Upper lobe of left lung (tissue), 4 donors: ENCODE measurements at regions not wholly inside any gene's neighbourhood (a gene's known extent, or its start where the extent isn't known, plus 50 kb on each side); places are given as distances from the start of the nearest gene placed in this dataset.

Experiments used
- POLR2A ChIP-seq, 4 donors: fragments of 450-650 bp; IDR thresholded peaks; one replicate each; pipeline ENCODE4 v1.5.1; 2016 to 2017; ENCODE audit warnings: antibody characterized with exemption in 4 of 4, mild to moderate bottlenecking in 2 of 4
- POLR2AphosphoS5 ChIP-seq, 2 donors: sonication (generic); formaldehyde crosslinking; IDR thresholded peaks; one replicate each; pipeline ENCODE4 v1.5.1; 2017; ENCODE audit warnings: antibody characterized with exemption in 2 of 2
- TF ChIP-seq, protein P1 (sequence below), 6 experiments: fragments of 450-650 bp in 4 of 6; fragments of 200-600 bp in 2 of 6; sonication (generic) in 2 of 6; IDR thresholded peaks; one replicate each; pipeline ENCODE4 v1.5.1; 2016 to 2019; ENCODE audit warnings: antibody characterized with exemption in 6 of 6

DNA sequence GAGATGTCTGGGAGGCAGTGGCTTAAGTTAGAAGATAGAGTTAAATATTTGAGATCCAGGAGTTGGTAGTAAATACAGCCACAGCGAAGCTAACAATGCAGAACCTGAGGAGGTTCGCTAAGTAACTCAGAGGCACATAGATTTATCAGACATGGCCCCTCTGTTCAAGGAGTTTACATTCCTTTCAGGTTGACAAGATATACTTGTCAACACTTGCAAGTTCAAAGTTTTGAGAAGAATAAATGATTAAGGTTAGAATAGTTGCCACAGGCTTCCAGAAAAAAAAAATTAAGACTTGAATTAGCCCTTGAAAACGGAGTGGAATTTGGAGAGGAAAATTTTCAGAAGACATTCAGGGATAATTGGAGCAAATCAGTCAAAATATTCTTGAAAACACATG is 658.3 kb upstream of the WWC1 start:
- TF ChIP-seq, protein P1, sequence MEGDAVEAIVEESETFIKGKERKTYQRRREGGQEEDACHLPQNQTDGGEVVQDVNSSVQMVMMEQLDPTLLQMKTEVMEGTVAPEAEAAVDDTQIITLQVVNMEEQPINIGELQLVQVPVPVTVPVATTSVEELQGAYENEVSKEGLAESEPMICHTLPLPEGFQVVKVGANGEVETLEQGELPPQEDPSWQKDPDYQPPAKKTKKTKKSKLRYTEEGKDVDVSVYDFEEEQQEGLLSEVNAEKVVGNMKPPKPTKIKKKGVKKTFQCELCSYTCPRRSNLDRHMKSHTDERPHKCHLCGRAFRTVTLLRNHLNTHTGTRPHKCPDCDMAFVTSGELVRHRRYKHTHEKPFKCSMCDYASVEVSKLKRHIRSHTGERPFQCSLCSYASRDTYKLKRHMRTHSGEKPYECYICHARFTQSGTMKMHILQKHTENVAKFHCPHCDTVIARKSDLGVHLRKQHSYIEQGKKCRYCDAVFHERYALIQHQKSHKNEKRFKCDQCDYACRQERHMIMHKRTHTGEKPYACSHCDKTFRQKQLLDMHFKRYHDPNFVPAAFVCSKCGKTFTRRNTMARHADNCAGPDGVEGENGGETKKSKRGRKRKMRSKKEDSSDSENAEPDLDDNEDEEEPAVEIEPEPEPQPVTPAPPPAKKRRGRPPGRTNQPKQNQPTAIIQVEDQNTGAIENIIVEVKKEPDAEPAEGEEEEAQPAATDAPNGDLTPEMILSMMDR (IDR thresholded peaks at IDR 0.05), result no peak
- no peak for TF ChIP-seq POLR2A (IDR thresholded peaks at IDR 0.05)
- TF ChIP-seq POLR2AphosphoS5 (IDR thresholded peaks at IDR 0.05), result no peak
